ENCODE measurements at regions not wholly inside any gene's neighbourhood (a gene's known extent, or its start where the extent isn't known, plus 50 kb on each side); places are given as distances from the start of the nearest gene placed in this dataset.

- H3K4me1 ChIP-seq (ENCODE audit: insufficient read depth, low read length) = no peaks in the 10 kb centered on the region
- Mint-ChIP-seq H3K4me1 (no peaks in the 10 kb centered on the region), H3K4me3 (no peak overlapping the region), H3K36me3 (no peaks in the 10 kb centered on the region), H3K27me3 (peaks cover 3 to 7% of the 10 kb centered on the region in 2 donors), H3K9me3 (no peaks in the 10 kb centered on the region), H3K27ac (no peak overlapping the region)
- no peak overlapping the region for H3K27ac ChIP-seq (ENCODE audit: low read depth, low read length)
- H3K36me3 ChIP-seq (ENCODE audit: insufficient read depth, low read length) = no peaks in the 10 kb centered on the region
- CTCF ChIA-PET = no interaction called here
- H3K9me3 ChIP-seq (ENCODE audit: low read length) = no peaks in the 10 kb centered on the region
- no peaks in the 10 kb centered on the region for H3K27me3 ChIP-seq (ENCODE audit: insufficient read depth, low read length, poor library complexity, severe bottlenecking)
- POLR2A ChIA-PET = no interaction called here
- no peak overlapping the region for H3K4me3 ChIP-seq (ENCODE audit: low read length)
- no peak for DNase-seq
These were observed 79.1 kb upstream of the OLFM1 start for GRCh38 chr9:135008416-135008815.

GRCh38 chr9:135009051-135009560 is 78.4 kb upstream of the OLFM1 start:
- no peak overlapping the region for H3K27ac ChIP-seq (ENCODE audit: low read depth, low read length)
- no peaks in the 10 kb centered on the region for H3K36me3 ChIP-seq (ENCODE audit: insufficient read depth, low read length)
- no peaks in the 10 kb centered on the region for H3K27me3 ChIP-seq (ENCODE audit: insufficient read depth, low read length, poor library complexity, severe bottlenecking)
- Mint-ChIP-seq H3K36me3 (no peaks in the 10 kb centered on the region), H3K9me3 (no peaks in the 10 kb centered on the region), H3K27ac (no peak overlapping the region), H3K4me3 (no peak overlapping the region), H3K27me3 (peaks cover 6 to 8% of the 10 kb centered on the region in 2 donors), H3K4me1 (no peaks in the 10 kb centered on the region)
- H3K4me1 ChIP-seq (ENCODE audit: insufficient read depth, low read length) = no peaks in the 10 kb centered on the region
- CTCF ChIA-PET = no interaction called here
- POLR2A ChIA-PET = no interaction called here
- DNase-seq = no peak
- no peaks in the 10 kb centered on the region for H3K9me3 ChIP-seq (ENCODE audit: low read length)
- H3K4me3 ChIP-seq (ENCODE audit: low read length) = no peak overlapping the region

- H3K4me1 ChIP-seq (ENCODE audit: insufficient read depth, low read length) = no peaks in the 10 kb centered on the region
- Mint-ChIP-seq H3K4me3 (no peak overlapping the region), H3K27ac (no peak overlapping the region), H3K4me1 (no peaks in the 10 kb centered on the region), H3K36me3 (no peaks in the 10 kb centered on the region), H3K27me3 (peaks cover 6 to 9% of the 10 kb centered on the region in 2 donors), H3K9me3 (no peaks in the 10 kb centered on the region)
- no peaks in the 10 kb centered on the region for H3K36me3 ChIP-seq (ENCODE audit: insufficient read depth, low read length)
- CTCF ChIA-PET = no interaction called here
- no peaks in the 10 kb centered on the region for H3K9me3 ChIP-seq (ENCODE audit: low read length)
- no peak overlapping the region for H3K4me3 ChIP-seq (ENCODE audit: low read length)
- no peak for DNase-seq
- no peak overlapping the region for H3K27ac ChIP-seq (ENCODE audit: low read depth, low read length)
- POLR2A ChIA-PET = interaction anchor here (0.6 kb wide), 1 partner anchor 811 kb away, joined by 6 read pairs; no protein-coding TSS in a partner anchor
- H3K27me3 ChIP-seq (ENCODE audit: insufficient read depth, low read length, poor library complexity, severe bottlenecking) = no peaks in the 10 kb centered on the region
These were observed 77.5 kb upstream of the OLFM1 start for GRCh38 chr9:135009794-135010585.

GRCh38 chr9:135010586-135010860 is 76.9 kb upstream of the OLFM1 start:
- H3K27me3 ChIP-seq (ENCODE audit: insufficient read depth, low read length, poor library complexity, severe bottlenecking) = no peaks in the 10 kb centered on the region
- Mint-ChIP-seq H3K9me3 (no peaks in the 10 kb centered on the region), H3K27me3 (peaks cover 6 to 9% of the 10 kb centered on the region in 2 donors), H3K4me1 (no peaks in the 10 kb centered on the region), H3K36me3 (no peaks in the 10 kb centered on the region), H3K4me3 (no peak overlapping the region), H3K27ac (no peak overlapping the region)
- H3K36me3 ChIP-seq (ENCODE audit: insufficient read depth, low read length) = no peaks in the 10 kb centered on the region
- no peak overlapping the region for H3K27ac ChIP-seq (ENCODE audit: low read depth, low read length)
- CTCF ChIA-PET = no interaction called here
- POLR2A ChIA-PET = interaction anchor here (0.6 kb wide), 1 partner anchor 811 kb away, joined by 6 read pairs; no protein-coding TSS in a partner anchor
- H3K4me3 ChIP-seq (ENCODE audit: low read length) = no peak overlapping the region
- H3K9me3 ChIP-seq (ENCODE audit: low read length) = no peaks in the 10 kb centered on the region
- H3K4me1 ChIP-seq (ENCODE audit: insufficient read depth, low read length) = no peaks in the 10 kb centered on the region
- no peak for DNase-seq

GRCh38 chr9:135010921-135011320 is 76.5 kb upstream of the OLFM1 start:
- Histone ChIP-seq H3K36me3 (ENCODE audit: insufficient read depth, low read length) (no peaks in the 10 kb centered on the region), H3K4me3 (ENCODE audit: low read length) (no peak overlapping the region), H3K9me3 (ENCODE audit: low read length) (no peaks in the 10 kb centered on the region), H3K4me1 (ENCODE audit: insufficient read depth, low read length) (no peaks in the 10 kb centered on the region), H3K27ac (ENCODE audit: low read depth, low read length) (no peak overlapping the region), H3K27me3 (ENCODE audit: insufficient read depth, low read length, poor library complexity, severe bottlenecking) (no peaks in the 10 kb centered on the region)
- POLR2A ChIA-PET = interaction anchor here (0.6 kb wide), 1 partner anchor 811 kb away, joined by 6 read pairs; no protein-coding TSS in a partner anchor
- Mint-ChIP-seq H3K4me1 (no peaks in the 10 kb centered on the region), H3K27me3 (peaks cover 6 to 9% of the 10 kb centered on the region in 2 donors), H3K27ac (no peak overlapping the region), H3K9me3 (no peaks in the 10 kb centered on the region), H3K36me3 (no peaks in the 10 kb centered on the region), H3K4me3 (no peak overlapping the region)
- no peak for DNase-seq
- CTCF ChIA-PET = no interaction called here

GRCh38 chr9:135012166-135012565 is 75.3 kb upstream of the OLFM1 start:
- Mint-ChIP-seq H3K9me3 (no peaks in the 10 kb centered on the region), H3K27ac (no peak overlapping the region), H3K4me1 (no peaks in the 10 kb centered on the region), H3K36me3 (no peaks in the 10 kb centered on the region), H3K27me3 (peaks cover 6 to 9% of the 10 kb centered on the region in 2 donors), H3K4me3 (no peak overlapping the region)
- POLR2A ChIA-PET = no interaction called here
- CTCF ChIA-PET = no interaction called here
- no peaks in the 10 kb centered on the region for H3K4me1 ChIP-seq (ENCODE audit: insufficient read depth, low read length)
- no peak overlapping the region for H3K4me3 ChIP-seq (ENCODE audit: low read length)
- no peaks in the 10 kb centered on the region for H3K9me3 ChIP-seq (ENCODE audit: low read length)
- H3K36me3 ChIP-seq (ENCODE audit: insufficient read depth, low read length) = no peaks in the 10 kb centered on the region
- no peak for DNase-seq
- H3K27ac ChIP-seq (ENCODE audit: low read depth, low read length) = no peak overlapping the region
- H3K27me3 ChIP-seq (ENCODE audit: insufficient read depth, low read length, poor library complexity, severe bottlenecking) = no peaks in the 10 kb centered on the region

- Histone ChIP-seq H3K4me1 (ENCODE audit: insufficient read depth, low read length) (no peaks in the 10 kb centered on the region), H3K9me3 (ENCODE audit: low read length) (no peaks in the 10 kb centered on the region), H3K27me3 (ENCODE audit: insufficient read depth, low read length, poor library complexity, severe bottlenecking) (no peaks in the 10 kb centered on the region), H3K27ac (ENCODE audit: low read depth, low read length) (no peak overlapping the region), H3K4me3 (ENCODE audit: low read length) (no peak overlapping the region), H3K36me3 (ENCODE audit: insufficient read depth, low read length) (no peaks in the 10 kb centered on the region)
- Mint-ChIP-seq H3K36me3 (no peaks in the 10 kb centered on the region), H3K9me3 (no peaks in the 10 kb centered on the region), H3K27me3 (peaks cover 6 to 9% of the 10 kb centered on the region in 2 donors), H3K4me3 (no peak overlapping the region), H3K4me1 (no peaks in the 10 kb centered on the region), H3K27ac (no peak overlapping the region)
- DNase-seq = no peak
- CTCF ChIA-PET = interaction anchor here (1.5 kb wide), 1 partner anchor 9 kb away, joined by 3 read pairs; no protein-coding TSS in a partner anchor
- POLR2A ChIA-PET = no interaction called here
These were observed 73.0 kb upstream of the OLFM1 start for GRCh38 chr9:135014311-135015010.

GRCh38 chr9:135015096-135015495 is 72.4 kb upstream of the OLFM1 start:
- no peak overlapping the region for H3K4me3 ChIP-seq (ENCODE audit: low read length)
- H3K4me1 ChIP-seq (ENCODE audit: insufficient read depth, low read length) = no peaks in the 10 kb centered on the region
- no peak for DNase-seq
- H3K9me3 ChIP-seq (ENCODE audit: low read length) = no peaks in the 10 kb centered on the region
- H3K9me3 Mint-ChIP-seq = no peaks in the 10 kb centered on the region
- no peak overlapping the region for H3K27ac Mint-ChIP-seq
- H3K27ac ChIP-seq (ENCODE audit: low read depth, low read length) = no peak overlapping the region
- H3K36me3 Mint-ChIP-seq = no peaks in the 10 kb centered on the region
- no peaks in the 10 kb centered on the region for H3K36me3 ChIP-seq (ENCODE audit: insufficient read depth, low read length)
- CTCF ChIA-PET = interaction anchor here (1.5 kb wide), 1 partner anchor 8 kb away, joined by 3 read pairs; no protein-coding TSS in a partner anchor
- no peaks in the 10 kb centered on the region for H3K4me1 Mint-ChIP-seq
- H3K4me3 Mint-ChIP-seq = no peak overlapping the region
- no peaks in the 10 kb centered on the region for H3K27me3 ChIP-seq (ENCODE audit: insufficient read depth, low read length, poor library complexity, severe bottlenecking)
- POLR2A ChIA-PET = no interaction called here
- H3K27me3 Mint-ChIP-seq = peaks cover 6 to 9% of the 10 kb centered on the region in 2 donors
